Peyer's patch (tissue), 4 donors: ENCODE measurements at regions not wholly inside any gene's neighbourhood (a gene's known extent, or its start where the extent isn't known, plus 50 kb on each side); places are given as distances from the start of the nearest gene placed in this dataset.

Experiments
- CTCF ChIP-seq, 6 experiments: fragments of 450-650 bp in 4 of 6; fragments of 200-600 bp in 2 of 6; sonication (generic) in 1 of 6; IDR thresholded peaks; one replicate each; pipeline ENCODE4 v1.5.1; 2017 to 2019; ENCODE audit warnings: antibody characterized with exemption in 6 of 6, mild to moderate bottlenecking in 3 of 6, moderate library complexity in 1 of 6
- POLR2A ChIP-seq, 2 donors: fragments of 450-650 bp; IDR thresholded peaks; one replicate each; pipeline ENCODE4 v1.5.1; 2017; ENCODE audit warnings: antibody characterized with exemption in 2 of 2, mild to moderate bottlenecking in 2 of 2, moderate library complexity in 2 of 2

GRCh38 chr3:25084016-25084415 is 344.0 kb upstream of the RARB start:
- TF ChIP-seq POLR2A (IDR thresholded peaks at IDR 0.05) (no peak), CTCF (IDR thresholded peaks at IDR 0.05) (no peak)
